Keratinocyte (primary cell): ENCODE measurements at regions not wholly inside any gene's neighbourhood (a gene's known extent, or its start where the extent isn't known, plus 50 kb on each side); places are given as distances from the start of the nearest gene placed in this dataset.

Experiments
- EZH2 ChIP-seq: IDR thresholded peaks from one replicate; pipeline ENCODE4 v1.6.1; 2012; ENCODE audit warnings: inconsistent platforms, mild to moderate bottlenecking, low read length, moderate library complexity
- TF ChIP-seq, protein P1 (sequence below), 3 experiments: IDR thresholded peaks in 1 of 3; conservative IDR thresholded peaks in 1 of 3; optimal IDR thresholded peaks in 1 of 3; 2 replicates in 2 of 3; 3 replicates in 1 of 3; pipeline versions ENCODE3 to v1.5.1; 2011; ENCODE audit warnings: low read length in 3 of 3, mild to moderate bottlenecking in 3 of 3, moderate library complexity in 2 of 3, control low read depth in 1 of 3, inconsistent platforms in 1 of 3; ENCODE audit not compliant: insufficient read depth in 2 of 3; ENCODE audit errors: extremely low read depth in 1 of 3

DNA sequence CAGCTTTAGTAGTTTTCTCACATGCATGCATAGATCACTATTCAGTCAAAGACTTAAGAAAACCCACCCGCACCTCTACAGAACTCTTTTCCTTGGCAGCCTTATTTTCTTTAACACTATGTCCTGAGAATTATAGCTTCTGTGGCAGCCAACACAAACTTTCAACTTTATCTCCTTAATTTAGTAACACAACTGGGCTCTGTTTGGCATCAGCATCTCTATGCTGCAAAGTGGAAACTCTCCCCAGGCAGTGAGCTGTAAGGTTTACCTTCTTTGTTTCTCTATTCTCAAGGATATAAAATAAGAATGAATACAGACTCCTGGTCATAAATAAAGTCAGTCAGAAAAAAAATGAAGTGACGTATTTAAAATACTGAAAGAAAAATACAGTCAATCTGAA is 115.2 kb upstream of the PPP1R9A start:
- TF ChIP-seq, protein P1, sequence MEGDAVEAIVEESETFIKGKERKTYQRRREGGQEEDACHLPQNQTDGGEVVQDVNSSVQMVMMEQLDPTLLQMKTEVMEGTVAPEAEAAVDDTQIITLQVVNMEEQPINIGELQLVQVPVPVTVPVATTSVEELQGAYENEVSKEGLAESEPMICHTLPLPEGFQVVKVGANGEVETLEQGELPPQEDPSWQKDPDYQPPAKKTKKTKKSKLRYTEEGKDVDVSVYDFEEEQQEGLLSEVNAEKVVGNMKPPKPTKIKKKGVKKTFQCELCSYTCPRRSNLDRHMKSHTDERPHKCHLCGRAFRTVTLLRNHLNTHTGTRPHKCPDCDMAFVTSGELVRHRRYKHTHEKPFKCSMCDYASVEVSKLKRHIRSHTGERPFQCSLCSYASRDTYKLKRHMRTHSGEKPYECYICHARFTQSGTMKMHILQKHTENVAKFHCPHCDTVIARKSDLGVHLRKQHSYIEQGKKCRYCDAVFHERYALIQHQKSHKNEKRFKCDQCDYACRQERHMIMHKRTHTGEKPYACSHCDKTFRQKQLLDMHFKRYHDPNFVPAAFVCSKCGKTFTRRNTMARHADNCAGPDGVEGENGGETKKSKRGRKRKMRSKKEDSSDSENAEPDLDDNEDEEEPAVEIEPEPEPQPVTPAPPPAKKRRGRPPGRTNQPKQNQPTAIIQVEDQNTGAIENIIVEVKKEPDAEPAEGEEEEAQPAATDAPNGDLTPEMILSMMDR (optimal IDR thresholded peaks at IDR 0.05 in 1 of 3, IDR thresholded peaks at IDR 0.05 in 1 of 3, conservative IDR thresholded peaks at IDR 0.05 in 1 of 3; ENCODE audit: extremely low read depth in 1 of 3, insufficient read depth in 2 of 3, low read length in 3 of 3) = no peak
- no peak for TF ChIP-seq EZH2
